GM12873 (cell line): ENCODE measurements at regions not wholly inside any gene's neighbourhood (a gene's known extent, or its start where the extent isn't known, plus 50 kb on each side); places are given as distances from the start of the nearest gene placed in this dataset.

ENCODE experiments used
- CTCF ChIP-seq: IDR thresholded peaks from 2 replicates; pipeline ENCODE4 v1.5.1; 2012; ENCODE audit warnings: low read depth, mild to moderate bottlenecking, moderate library complexity, low read length, control low read depth; ENCODE audit not compliant: insufficient read depth; ENCODE audit errors: missing control alignments

- TF ChIP-seq CTCF: no peak
These were observed 242.9 kb upstream of the GK2 start for GRCh38 chr4:79650794-79651431.

- no peak for TF ChIP-seq CTCF
These were observed 242.2 kb upstream of the GK2 start for GRCh38 chr4:79650217-79650616.

- TF ChIP-seq CTCF: no peak
These were observed 237.9 kb upstream of the GK2 start for GRCh38 chr4:79645942-79646341.

- no peak for TF ChIP-seq CTCF
These were observed 230.7 kb upstream of the GK2 start for GRCh38 chr4:79638735-79639134.

GRCh38 chr4:79636991-79637390 is 229.0 kb upstream of the GK2 start:
- TF ChIP-seq CTCF: no peak

GRCh38 chr4:79634111-79634510 is 226.1 kb upstream of the GK2 start:
- no peak for TF ChIP-seq CTCF

- no peak for TF ChIP-seq CTCF
These were observed 224.1 kb upstream of the GK2 start for GRCh38 chr4:79632114-79632513.

- no peak for TF ChIP-seq CTCF
These were observed 218.6 kb upstream of the GK2 start for GRCh38 chr4:79626611-79627010.
